ENCODE measurements at regions not wholly inside any gene's neighbourhood (a gene's known extent, or its start where the extent isn't known, plus 50 kb on each side); places are given as distances from the start of the nearest gene placed in this dataset.

DNA sequence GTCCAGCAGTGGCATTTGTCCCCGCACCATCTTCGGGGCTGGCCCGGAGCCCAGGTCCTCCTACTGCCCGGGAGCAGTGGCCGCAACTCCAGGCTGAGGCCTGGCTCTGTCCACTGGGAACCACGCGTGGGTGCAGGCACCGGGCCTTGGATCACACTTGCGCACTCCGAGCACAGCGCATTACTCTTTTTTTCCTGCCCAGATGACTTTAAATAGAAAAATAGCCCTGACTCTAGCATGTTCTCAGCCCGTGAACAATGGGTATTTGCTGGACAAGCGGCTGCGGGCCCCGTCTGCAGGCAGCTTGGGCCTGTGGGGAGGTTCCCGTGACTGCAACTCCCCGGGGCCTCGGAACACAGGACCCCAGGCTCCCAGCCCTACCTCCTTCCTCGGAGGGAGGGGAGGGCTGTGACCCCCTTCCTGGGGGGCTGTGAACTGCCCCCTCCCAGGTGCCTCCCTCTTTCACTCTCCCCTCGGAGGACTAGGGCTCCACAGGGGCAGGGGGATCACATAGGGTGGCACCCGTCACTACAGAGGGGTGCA is 162.2 kb downstream of the TBXT start:
- no peak overlapping the region for H2AK9ac ChIP-seq (replicated peaks; ENCODE audit: low read depth, low read length, poor library complexity)
- H4K20me1 ChIP-seq (ENCODE audit: insufficient read depth, low read length), result no peaks in the 10 kb centered on the region
- ATAC-seq (ENCODE audit: low read depth), result peak; percentile 19
- peak overlapping the region; percentile 66 for H2BK20ac ChIP-seq (ENCODE audit: low read depth, low read length)
- no peaks in the 10 kb centered on the region for H3K9me3 ChIP-seq (ENCODE audit: control insufficient read depth, insufficient read depth, low read length)
- BruUV-seq (replicated peaks), result no TSS peak
- peak overlapping the region; percentile 82 for H4K91ac ChIP-seq (ENCODE audit: insufficient read depth, low read depth, low read length)
- no peak overlapping the region for H2AK5ac ChIP-seq (ENCODE audit: low read depth, low read length)
- no peaks in the 10 kb centered on the region for H3K36me3 ChIP-seq (ENCODE audit: control insufficient read depth, insufficient read depth, low read length)
- peak overlapping the region; percentile 82 for H4K5ac ChIP-seq (ENCODE audit: low read depth, low read length)
- H2AFZ ChIP-seq (replicated peaks; ENCODE audit: low read length, poor library complexity), result peak overlapping the region; percentile 88
- ChIA-PET POLR2A (ENCODE audit: unreplicated experiment) (no interaction called here), CTCF (interaction anchor here (1.2 to 1.7 kb wide), 2 partner anchors 27 to 115 kb away, joined by 3 to 6 read pairs; no protein-coding TSS in a partner anchor)
- H2BK5ac ChIP-seq (ENCODE audit: low read depth, low read length, poor library complexity, severe bottlenecking), result peak overlapping the region; percentile 98
- peak overlapping the region; percentile 32 for H3K23ac ChIP-seq (ENCODE audit: low read depth, low read length)
- intact Hi-C loops (cut with micrococcal nuclease) (loop anchor here (5.0 kb wide), 1 partner anchor 72 kb away; no protein-coding TSS in a partner anchor), dilution Hi-C loops (cut with HindIII; ENCODE audit: low sequenced_read_pairs, unreplicated experiment) (no loop called here), in situ Hi-C loops (cut with MboI; ENCODE audit: low sequenced_read_pairs) (no loop called here)
- H3K18ac ChIP-seq (ENCODE audit: low read depth, low read length), result peak overlapping the region; percentile 96
- peak overlapping the region; percentile 82 for H3K4ac ChIP-seq (ENCODE audit: low read depth, low read length)
- peak overlapping the region; percentile 98 for H3K27ac ChIP-seq (ENCODE audit: insufficient read depth, low read length)
- H3K4me3 ChIP-seq (ENCODE audit: insufficient read depth, low read depth, low read length), result no peak overlapping the region
- TF ChIP-seq MAFK (IDR thresholded peaks at IDR 0.05; ENCODE audit: low read depth, low read length) (no peak), POLR2A (IDR thresholded peaks at IDR 0.05; ENCODE audit: low read depth, low read length) (peak; percentile 30; the same call in 1 of the 2 replicates), MXI1 (IDR thresholded peaks at IDR 0.05; ENCODE audit: borderline replicate concordance, low read depth, low read length) (no peak), MAZ (IDR thresholded peaks at IDR 0.05; ENCODE audit: borderline replicate concordance, low read depth, low read length) (0 out of 2 replicates have a peak, but pooled peaks have one; percentile 8), BHLHE40 (IDR thresholded peaks at IDR 0.05; ENCODE audit: low read depth, low read length) (no peak), RFX5 (IDR thresholded peaks at IDR 0.05; ENCODE audit: low read depth, low read length) (no peak), FOS (IDR thresholded peaks at IDR 0.05; ENCODE audit: low read depth, low read length) (no peak)
- TF ChIP-seq, protein P1, sequence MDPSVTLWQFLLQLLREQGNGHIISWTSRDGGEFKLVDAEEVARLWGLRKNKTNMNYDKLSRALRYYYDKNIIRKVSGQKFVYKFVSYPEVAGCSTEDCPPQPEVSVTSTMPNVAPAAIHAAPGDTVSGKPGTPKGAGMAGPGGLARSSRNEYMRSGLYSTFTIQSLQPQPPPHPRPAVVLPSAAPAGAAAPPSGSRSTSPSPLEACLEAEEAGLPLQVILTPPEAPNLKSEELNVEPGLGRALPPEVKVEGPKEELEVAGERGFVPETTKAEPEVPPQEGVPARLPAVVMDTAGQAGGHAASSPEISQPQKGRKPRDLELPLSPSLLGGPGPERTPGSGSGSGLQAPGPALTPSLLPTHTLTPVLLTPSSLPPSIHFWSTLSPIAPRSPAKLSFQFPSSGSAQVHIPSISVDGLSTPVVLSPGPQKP (IDR thresholded peaks at IDR 0.05; ENCODE audit: borderline replicate concordance, low read depth, low read length), result no peak
- H2BK120ac ChIP-seq (ENCODE audit: low read depth, low read length), result peak overlapping the region; percentile 94
- peak overlapping the region; percentile 49; the same call in 1 of the 2 replicates for H3K14ac ChIP-seq (replicated peaks; ENCODE audit: low read depth, low read length)
- peaks cover 28% of the 10 kb centered on the region for H3K4me1 ChIP-seq (ENCODE audit: control insufficient read depth, insufficient read depth, low read length)
- peak overlapping the region; percentile 72 to 92 for H4K8ac ChIP-seq (ENCODE audit: low read depth in 2 of 2, low read length in 2 of 2)
- peaks cover 9% of the 10 kb centered on the region; the same call in 1 of the 2 replicates for H3K9me1 ChIP-seq (ENCODE audit: insufficient read depth, low read length)
- H3K27me3 ChIP-seq (ENCODE audit: control insufficient read depth, insufficient read depth, low read length), result no peaks in the 10 kb centered on the region
- H3K79me1 ChIP-seq (ENCODE audit: low read depth in 1 of 2, low read length in 2 of 2), result no peaks in the 10 kb centered on the region
- peak overlapping the region; percentile 16; the same call in 1 of the 2 replicates for H3K56ac ChIP-seq (ENCODE audit: extremely low read depth, insufficient read depth, low read length)
- peak overlapping the region; percentile 10; the same call in 2 of the 3 replicates for H2BK15ac ChIP-seq (ENCODE audit: low read depth, low read length)
- 18% methylated on average over 4 of the region's 21 CpGs; no CpG with 5 or more reads in 1 of the 2 experiments for WGBS, 2 experiments (ENCODE audit: extremely low coverage in 2 of 2, insufficient read length in 1 of 2)
- DNase-seq, result peak; percentile 62
- peak overlapping the region; percentile 71 for H3K9ac ChIP-seq (ENCODE audit: low read depth, low read length)
- peak overlapping the region; percentile 51 for H3K4me2 ChIP-seq (ENCODE audit: low read depth, low read length)
